Choroid plexus epithelial cell (primary cell): ENCODE measurements at regions not wholly inside any gene's neighbourhood (a gene's known extent, or its start where the extent isn't known, plus 50 kb on each side); places are given as distances from the start of the nearest gene placed in this dataset.

ENCODE experiments used
- DNase-seq: peaks from one replicate; pipeline ENCODE4 v3.0.0-alpha.2; 2010; ENCODE audit warnings: low read depth
- H3K4me3 ChIP-seq: 2 replicates; pipeline ENCODE4 v1.5.1; 2011; ENCODE audit warnings: low read depth, mild to moderate bottlenecking, control low read depth, low read length, moderate library complexity
- TF ChIP-seq, protein P1 (sequence below): conservative IDR thresholded peaks from 2 replicates; pipeline ENCODE4 v1.5.1; 2011; ENCODE audit warnings: low read depth, mild to moderate bottlenecking, control low read depth, inconsistent platforms, low read length, moderate library complexity

DNA sequence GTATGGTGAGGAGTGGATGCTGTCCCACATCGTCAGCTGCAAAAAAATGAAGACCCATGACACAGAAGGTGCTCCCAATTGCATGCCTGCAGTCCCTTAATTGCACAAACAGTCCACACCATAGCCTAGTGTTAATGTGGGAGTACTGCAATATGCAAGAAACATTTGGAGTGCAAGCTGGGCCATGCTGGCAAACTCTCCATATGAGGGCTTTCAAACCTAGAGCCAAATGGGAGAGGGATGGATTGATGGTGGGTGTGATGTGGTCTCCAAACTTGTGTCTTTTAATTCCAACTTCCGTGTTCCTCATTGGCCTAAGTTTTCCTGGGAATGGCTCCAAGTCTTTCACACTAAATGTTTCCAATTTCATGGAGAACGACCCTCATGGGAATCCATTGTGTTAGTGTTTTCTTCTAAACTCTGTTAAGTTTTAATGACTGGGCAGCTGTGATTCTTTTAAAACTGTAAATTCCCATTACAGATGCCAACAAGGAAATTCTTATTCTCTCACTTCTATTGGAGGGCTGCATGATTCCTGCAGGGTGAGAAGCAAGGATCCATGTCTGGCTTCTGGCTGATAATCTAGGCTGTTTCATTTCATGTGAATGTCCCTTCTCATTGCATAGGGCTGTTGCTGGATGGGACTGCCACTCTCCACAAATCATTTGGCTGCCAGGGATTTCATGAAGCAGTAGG lies 745.3 kb upstream of the TSPY4 start:
- H3K4me3 ChIP-seq, result no peak overlapping the region
- no peak for DNase-seq
- TF ChIP-seq, protein P1, sequence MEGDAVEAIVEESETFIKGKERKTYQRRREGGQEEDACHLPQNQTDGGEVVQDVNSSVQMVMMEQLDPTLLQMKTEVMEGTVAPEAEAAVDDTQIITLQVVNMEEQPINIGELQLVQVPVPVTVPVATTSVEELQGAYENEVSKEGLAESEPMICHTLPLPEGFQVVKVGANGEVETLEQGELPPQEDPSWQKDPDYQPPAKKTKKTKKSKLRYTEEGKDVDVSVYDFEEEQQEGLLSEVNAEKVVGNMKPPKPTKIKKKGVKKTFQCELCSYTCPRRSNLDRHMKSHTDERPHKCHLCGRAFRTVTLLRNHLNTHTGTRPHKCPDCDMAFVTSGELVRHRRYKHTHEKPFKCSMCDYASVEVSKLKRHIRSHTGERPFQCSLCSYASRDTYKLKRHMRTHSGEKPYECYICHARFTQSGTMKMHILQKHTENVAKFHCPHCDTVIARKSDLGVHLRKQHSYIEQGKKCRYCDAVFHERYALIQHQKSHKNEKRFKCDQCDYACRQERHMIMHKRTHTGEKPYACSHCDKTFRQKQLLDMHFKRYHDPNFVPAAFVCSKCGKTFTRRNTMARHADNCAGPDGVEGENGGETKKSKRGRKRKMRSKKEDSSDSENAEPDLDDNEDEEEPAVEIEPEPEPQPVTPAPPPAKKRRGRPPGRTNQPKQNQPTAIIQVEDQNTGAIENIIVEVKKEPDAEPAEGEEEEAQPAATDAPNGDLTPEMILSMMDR, result no peak

DNA sequence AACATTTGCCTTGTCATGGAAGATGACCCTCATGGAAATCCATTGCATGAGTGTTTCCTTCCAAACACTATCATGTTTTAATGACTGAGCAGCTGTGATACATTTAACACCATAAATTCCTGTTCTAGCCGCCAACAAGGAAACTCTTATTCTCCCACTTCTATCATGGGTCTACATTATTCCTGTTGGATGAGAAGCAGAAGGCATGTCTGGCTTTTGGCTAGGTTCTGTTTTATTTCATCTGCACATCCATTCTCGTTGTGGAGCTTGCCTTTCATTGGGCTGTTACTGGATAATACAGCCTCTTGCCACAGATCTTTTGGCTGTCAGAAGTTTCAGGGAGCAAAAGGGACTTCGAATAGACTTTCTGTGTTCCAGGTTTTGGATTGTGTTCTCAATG lies 742.6 kb upstream of the TSPY4 start:
- H3K4me3 ChIP-seq, result no peak overlapping the region
- TF ChIP-seq, protein P1, result no peak
- no peak for DNase-seq

DNA sequence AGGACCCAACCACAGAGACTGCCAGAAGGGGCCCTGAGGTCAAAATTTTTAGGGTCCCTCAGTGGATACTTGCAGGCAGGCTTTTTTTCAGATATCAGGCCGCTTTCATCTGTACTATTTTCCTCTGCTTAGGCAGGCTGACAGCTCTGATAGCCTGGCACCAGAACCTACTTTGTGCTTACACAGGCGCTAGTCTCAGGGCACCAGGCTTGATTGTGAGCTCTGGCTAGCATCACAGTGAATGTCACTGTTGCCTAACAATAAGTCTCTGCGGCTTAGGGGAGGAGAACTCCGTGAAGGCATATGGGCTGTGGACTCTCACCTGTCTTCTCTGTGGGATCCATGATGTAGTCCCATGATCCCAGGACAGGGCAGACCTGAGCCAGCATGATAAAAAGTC lies 738.1 kb upstream of the TSPY4 start:
- no peak for DNase-seq
- no peak overlapping the region for H3K4me3 ChIP-seq
- TF ChIP-seq, protein P1, result no peak

DNA sequence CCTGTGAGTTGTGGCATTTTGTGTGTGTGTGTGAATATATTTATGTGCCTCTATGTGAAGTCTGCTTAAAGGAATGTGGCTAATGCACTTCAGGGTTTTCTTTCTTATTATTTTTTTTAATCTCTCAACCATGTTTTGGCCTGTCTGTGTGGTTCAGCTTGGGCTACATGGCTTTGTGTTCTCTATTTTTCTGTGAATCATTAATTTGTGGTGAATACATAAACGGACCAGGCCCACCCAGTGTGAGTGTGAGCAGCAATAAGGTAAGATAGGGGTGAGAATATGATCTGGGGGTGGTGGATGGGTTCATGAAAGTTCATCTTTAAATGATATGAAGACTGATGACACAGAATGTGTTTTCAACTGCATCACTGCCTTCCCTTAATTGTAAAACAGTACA lies 726.6 kb upstream of the TSPY4 start:
- TF ChIP-seq, protein P1, result no peak
- no peak for DNase-seq
- no peak overlapping the region for H3K4me3 ChIP-seq

DNA sequence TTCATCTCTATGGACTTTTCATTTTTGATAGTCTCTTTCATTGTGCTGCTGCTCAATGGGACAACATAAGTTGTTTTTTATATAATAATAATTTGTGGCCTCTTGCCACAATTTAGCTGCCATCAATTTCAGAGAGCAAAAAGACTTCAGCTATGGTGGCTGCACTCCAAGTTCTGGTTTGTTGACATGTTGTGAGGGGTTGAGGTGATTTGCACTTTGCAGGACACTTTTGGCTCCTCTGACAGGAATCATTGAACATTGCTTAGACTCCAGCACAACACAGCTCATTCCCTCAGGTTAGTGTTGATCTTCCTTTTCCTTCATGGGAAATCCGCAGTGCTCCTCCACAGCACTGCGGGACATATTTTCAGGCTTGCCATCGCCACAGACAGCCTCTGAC lies 725.4 kb upstream of the TSPY4 start:
- TF ChIP-seq, protein P1, result no peak
- DNase-seq, result no peak
- H3K4me3 ChIP-seq, result no peak overlapping the region

DNA sequence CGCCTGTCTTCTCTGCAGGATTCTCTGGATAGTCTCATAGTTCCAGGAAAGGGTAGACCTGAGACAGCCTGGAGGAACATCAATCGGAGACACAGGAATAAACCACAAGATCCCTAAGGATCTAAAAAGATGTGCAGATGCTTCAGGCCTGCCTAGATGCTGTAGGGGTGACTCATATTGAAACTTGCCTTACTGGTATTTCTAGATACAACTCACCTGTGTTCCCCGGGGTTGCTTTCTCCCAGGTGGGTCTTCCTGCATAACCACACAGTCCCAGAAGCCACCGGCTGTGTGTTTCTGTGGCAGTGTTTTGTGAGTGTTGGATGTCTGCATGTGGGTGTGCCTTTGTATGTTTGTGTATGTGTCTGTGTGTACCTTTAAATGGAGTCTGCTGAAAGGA lies 719.0 kb upstream of the TSPY4 start:
- TF ChIP-seq, protein P1, result no peak
- DNase-seq, result no peak

DNA sequence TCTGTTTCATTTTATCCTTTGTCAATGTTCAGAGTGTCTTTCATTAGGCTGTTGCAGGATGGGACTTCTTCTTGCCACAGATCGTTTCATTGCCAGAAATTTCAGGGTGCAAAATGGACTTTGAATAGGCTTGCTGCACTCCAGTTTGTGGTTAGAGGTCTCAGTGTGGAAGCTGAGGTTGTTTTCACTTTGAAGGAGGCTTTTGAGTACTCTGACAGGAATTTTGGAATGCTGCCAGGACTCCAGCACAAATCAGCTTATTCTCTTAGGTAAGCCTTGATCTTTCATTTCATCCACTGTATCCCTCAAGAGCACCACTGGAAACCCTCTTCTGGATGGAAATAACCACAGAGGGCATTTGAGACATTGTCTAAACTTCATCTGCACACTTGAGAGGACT lies 715.1 kb upstream of the TSPY4 start:
- no peak overlapping the region for H3K4me3 ChIP-seq
- TF ChIP-seq, protein P1, result no peak
- peak; percentile 3 for DNase-seq

More for the DNA sequence above, 719.0 kb upstream of the TSPY4 start:
- H3K4me3 ChIP-seq, result no peak overlapping the region
